ENCODE measurements at regions not wholly inside any gene's neighbourhood (a gene's known extent, or its start where the extent isn't known, plus 50 kb on each side); places are given as distances from the start of the nearest gene placed in this dataset.

- intact Hi-C loops (cut with micrococcal nuclease), result no loop called here
- BruUV-seq (replicated peaks), result no TSS peak
- DNase-seq (ENCODE audit: low read depth, low spot score) (no peak), ATAC-seq (no peak)
- peaks cover 18 to 36% of the 10 kb centered on the region in 2 experiments for H3K4me1 ChIP-seq (ENCODE audit: control insufficient read depth in 1 of 2, insufficient read depth in 2 of 2, low read length in 2 of 2)
- RAD21 ChIA-PET (ENCODE audit: low non-redundant PET in 1 of 2, low total read pairs in 2 of 2, uncharacterized antibody in 2 of 2, unreplicated experiment in 2 of 2), result interaction anchor here in 1 of 2 experiments (0.6 kb wide), 1 partner anchor 501 kb away, joined by 3 read pairs; no protein-coding TSS in a partner anchor
- TF ChIP-seq ELF1 (IDR thresholded peaks at IDR 0.05; ENCODE audit: borderline replicate concordance, low read depth), result no peak
- no peak for TF ChIP-seq ZNF274 (IDR thresholded peaks at IDR 0.05; ENCODE audit: low read depth, low read length)
- TF ChIP-seq EGR1 (IDR thresholded peaks at IDR 0.05; ENCODE audit: low read depth), result no peak
- no peak for TF ChIP-seq EZH2phosphoT487 (IDR thresholded peaks at IDR 0.05; ENCODE audit: borderline replicate concordance)
- no peak for TF ChIP-seq FOSL1 (IDR thresholded peaks at IDR 0.05; ENCODE audit: low read depth)
- no peak for TF ChIP-seq POLR2A (IDR thresholded peaks at IDR 0.05; ENCODE audit: borderline replicate concordance, extremely low read depth, insufficient read depth, insufficient read length)
- no peak for TF ChIP-seq CTCF (IDR thresholded peaks at IDR 0.05 in 2 of 3, conservative IDR thresholded peaks at IDR 0.05 in 1 of 3; ENCODE audit: borderline replicate concordance in 1 of 3, insufficient read depth in 1 of 3, low read depth in 2 of 3, low read length in 2 of 3)
- no peak for TF ChIP-seq YY1 (IDR thresholded peaks at IDR 0.05; ENCODE audit: extremely low read depth, insufficient replicate concordance, low read depth, low read length)
- TF ChIP-seq TCF7L2 (IDR thresholded peaks at IDR 0.05; ENCODE audit: borderline replicate concordance, extremely low read depth, insufficient read depth, insufficient read length), result no peak
- TF ChIP-seq RAD21 (IDR thresholded peaks at IDR 0.05; ENCODE audit: low read depth), result no peak
- TF ChIP-seq ZFX (IDR thresholded peaks at IDR 0.05), result no peak
- TF ChIP-seq, protein P1, sequence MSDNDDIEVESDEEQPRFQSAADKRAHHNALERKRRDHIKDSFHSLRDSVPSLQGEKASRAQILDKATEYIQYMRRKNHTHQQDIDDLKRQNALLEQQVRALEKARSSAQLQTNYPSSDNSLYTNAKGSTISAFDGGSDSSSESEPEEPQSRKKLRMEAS (IDR thresholded peaks at IDR 0.05), result no peak
- POLR2A ChIA-PET, result no interaction called here
- H4K20me1 ChIP-seq (ENCODE audit: insufficient read depth), result no peaks in the 10 kb centered on the region
- H3K27ac ChIP-seq (ENCODE audit: low read depth, low read length), result no peak overlapping the region
- no peak overlapping the region for H3K4me3 ChIP-seq (replicated peaks in 1 of 2; ENCODE audit: low read depth in 1 of 2, low read length in 2 of 2)
- H3K9ac ChIP-seq (ENCODE audit: low read length), result no peak overlapping the region
- no peaks in the 10 kb centered on the region for H3K9me2 ChIP-seq (ENCODE audit: insufficient read depth)
- H3K4me2 ChIP-seq (ENCODE audit: low read length), result no peak overlapping the region
- CTCF ChIA-PET, result no interaction called here
- no peaks in the 10 kb centered on the region for H3K9me3 ChIP-seq (ENCODE audit: control insufficient read depth in 1 of 2, insufficient read depth in 1 of 2, low read depth in 1 of 2, low read length in 2 of 2)
- no peaks in the 10 kb centered on the region for H3K27me3 ChIP-seq (ENCODE audit: insufficient read depth, low read length)
- H3K79me2 ChIP-seq (ENCODE audit: insufficient read depth, low read length), result no peaks in the 10 kb centered on the region
- H2AFZ ChIP-seq (ENCODE audit: low read depth, low read length, poor library complexity, severe bottlenecking), result peak overlapping the region; percentile 55
- no peaks in the 10 kb centered on the region for H3K36me3 ChIP-seq (ENCODE audit: control insufficient read depth in 1 of 2, insufficient read depth in 2 of 2, low read length in 2 of 2)
These were observed 499.6 kb upstream of the JARID2 start for GRCh38 chr6:14746139-14746837.

All from HCT116 (cell line).